GM20431 (cell line): ENCODE measurements at regions not wholly inside any gene's neighbourhood (a gene's known extent, or its start where the extent isn't known, plus 50 kb on each side); places are given as distances from the start of the nearest gene placed in this dataset.

ENCODE experiments used
- in situ Hi-C: fragments of 300-500 bp; cut with MseI, MboI; formaldehyde crosslinking; loops from one replicate; pipeline ENCODE4 v1.15.0; 2020; ENCODE audit warnings: low sequenced_read_pairs; ENCODE audit not compliant: unreplicated experiment

DNA sequence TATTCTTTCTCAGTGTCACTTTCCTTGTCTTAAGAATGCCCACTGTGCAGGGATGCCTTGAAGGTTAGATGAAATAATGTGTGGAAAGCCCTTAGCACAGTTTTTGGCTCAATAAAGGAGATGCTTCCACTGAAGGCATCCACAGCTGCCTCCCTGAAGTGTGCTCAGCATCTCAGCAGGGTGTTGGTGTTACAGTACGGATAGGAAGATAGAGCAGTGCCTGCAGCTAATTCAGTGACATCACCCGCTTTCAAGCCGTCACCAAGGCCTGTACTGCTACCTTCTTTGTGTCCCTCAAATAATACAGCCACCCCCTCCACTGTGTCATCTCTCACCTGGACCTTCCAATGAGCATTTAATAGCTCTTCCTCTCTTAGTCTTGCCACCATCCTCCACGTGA lies 59.0 kb downstream of the NDUFS5 start:
- in situ Hi-C loops: no loop called here

GRCh38 chr1:39086386-39086785 lies 60.2 kb downstream of the NDUFS5 start:
- in situ Hi-C loops: no loop called here

DNA sequence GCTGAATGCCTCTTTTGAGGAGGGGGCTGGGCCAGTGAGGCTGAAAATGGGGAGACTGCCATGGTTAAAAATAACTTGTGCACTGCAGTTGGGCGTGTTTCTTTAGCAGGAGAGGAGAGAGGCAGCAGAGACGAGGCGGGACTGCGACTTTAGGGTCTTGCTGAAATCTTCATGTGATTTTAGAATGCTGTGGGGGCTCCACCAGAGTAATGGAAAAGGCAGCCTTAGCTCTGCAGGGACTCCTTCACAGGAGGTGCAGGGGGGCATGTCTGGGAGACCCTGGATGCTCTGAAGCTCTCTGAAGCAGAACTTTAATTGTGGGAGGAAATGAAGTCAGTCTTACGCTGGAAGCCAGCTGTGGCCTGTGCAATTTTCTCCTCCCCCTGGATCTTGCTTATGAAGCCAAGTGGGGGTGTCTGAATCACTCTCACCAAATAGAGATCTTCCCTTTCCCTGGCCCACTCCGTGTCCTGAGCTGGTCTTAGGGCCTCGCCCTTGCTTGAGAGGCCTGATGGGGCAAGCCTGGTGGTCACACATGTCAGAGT lies 60.8 kb downstream of the NDUFS5 start:
- in situ Hi-C loops: no loop called here

DNA sequence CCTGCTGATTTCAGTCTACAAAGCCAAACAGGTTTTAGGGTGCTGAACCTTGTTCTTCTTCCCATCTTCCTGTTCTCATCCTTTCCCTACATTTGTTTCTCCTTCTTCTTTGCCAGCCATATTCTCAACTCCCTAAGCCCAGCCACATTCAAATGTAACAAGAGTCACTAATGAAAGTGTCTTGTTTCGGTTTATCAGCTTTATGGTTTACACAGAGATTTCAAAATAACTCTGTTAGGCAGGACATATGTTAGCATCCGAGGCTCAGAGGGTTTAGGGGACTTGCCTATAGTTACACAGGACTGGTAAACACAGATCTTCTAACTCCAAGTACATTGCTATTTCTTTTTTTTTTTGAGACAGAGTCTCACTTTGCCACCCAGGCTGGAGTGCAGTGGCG lies 61.3 kb downstream of the NDUFS5 start:
- in situ Hi-C loops: no loop called here

DNA sequence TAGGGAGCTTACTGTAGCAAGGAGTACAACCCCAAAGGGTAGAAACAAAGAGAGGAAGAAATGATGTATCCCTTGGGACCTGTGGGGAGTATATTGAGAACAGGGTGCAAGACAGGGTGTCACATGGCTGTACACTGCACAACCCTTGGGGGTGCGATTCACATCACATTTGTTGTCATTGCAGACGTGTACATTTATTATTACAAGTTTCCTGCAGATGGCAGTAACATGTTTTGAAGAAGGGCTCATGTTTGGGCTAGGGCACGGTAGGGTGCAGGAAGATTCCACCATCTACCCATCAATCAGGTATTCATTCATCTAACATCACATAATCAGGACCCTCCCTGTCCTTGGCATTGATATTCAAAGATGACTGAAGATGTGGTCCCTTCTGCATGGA lies 62.5 kb downstream of the NDUFS5 start:
- in situ Hi-C loops: no loop called here

GRCh38 chr1:39089931-39090521 lies 63.9 kb downstream of the NDUFS5 start:
- in situ Hi-C loops: no loop called here

- in situ Hi-C loops: no loop called here
Measured at GRCh38 chr1:39090757-39091380, 64.7 kb downstream of the NDUFS5 start.

DNA sequence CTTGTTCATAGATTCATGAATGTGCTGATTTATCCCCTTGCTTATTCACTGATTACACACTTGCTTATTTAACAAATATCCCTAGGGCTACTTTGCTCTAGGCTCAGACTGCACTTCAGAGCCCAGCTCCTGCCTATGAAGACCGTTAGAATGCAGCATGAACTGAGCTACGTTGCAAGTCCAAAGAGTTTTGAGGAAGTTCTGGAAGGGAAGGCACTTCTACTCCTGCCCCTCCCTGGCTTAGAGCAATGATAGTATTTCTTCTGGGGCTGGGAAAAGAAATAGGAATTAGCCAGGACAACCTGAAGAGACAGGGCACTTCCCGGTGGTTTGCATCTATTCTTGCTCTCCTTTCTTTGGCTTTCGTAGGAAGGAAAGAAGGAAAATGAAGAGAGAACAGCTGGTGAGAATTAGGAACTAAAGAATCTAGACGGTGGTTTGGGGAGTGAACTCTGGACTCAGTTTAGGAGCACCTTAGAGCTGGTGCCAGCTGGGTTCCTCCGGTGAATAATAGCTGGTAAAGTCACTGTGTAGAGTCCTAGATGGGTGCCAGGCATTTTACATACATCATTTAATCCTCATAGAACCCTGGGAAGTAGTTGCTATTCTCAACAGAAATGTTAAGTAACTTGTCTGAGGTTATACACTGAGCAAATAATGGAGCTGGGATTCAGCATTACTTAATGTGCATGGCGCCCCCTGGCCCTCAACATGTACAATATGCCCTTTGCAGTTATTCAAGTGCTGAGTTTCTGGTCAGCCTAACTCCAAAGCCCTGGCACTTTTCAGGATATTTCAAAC lies 65.9 kb downstream of the NDUFS5 start:
- in situ Hi-C loops: no loop called here

GRCh38 chr1:39094685-39095084 lies 68.5 kb downstream of the NDUFS5 start:
- in situ Hi-C loops: no loop called here

GRCh38 chr1:39098546-39099250 lies 72.5 kb downstream of the NDUFS5 start:
- in situ Hi-C loops: no loop called here

DNA sequence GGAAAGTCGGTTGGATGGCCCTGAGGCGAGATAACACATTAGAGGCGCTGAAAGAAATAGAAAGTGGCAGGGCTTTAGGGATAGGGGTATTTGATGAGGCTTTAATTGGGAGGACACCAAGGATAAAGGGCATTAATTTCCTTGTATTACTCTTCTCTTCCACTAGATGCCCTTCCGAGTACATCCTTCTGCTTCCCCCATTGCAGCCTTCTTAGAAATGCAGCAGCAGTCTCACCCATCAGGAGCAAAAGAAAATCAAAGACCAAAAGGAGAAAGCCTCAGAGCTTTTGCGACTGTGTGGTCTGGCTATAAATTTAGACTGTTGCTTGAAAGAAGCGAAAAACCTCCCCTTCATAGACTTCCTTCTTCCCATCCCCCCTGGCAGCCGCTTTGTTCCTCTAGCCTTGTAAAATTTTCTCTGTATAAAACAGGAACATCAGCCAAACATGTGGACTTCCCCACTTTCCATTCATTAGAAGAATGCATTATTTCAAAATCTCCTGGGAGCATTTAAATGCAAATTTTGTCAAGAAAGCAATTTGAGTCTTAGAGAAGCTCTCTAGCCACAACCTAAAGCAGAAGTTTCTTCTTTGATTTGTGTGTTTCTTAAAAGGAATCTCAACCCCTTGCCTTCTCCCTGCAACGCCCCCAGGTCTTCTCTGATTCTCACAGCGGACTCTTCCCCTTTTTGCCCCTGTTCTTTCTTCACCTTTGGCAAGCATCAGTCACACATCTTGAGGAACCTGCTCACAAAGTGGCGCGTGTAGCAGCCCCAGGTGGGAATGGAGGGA lies 76.6 kb downstream of the NDUFS5 start:
- in situ Hi-C loops: loop anchor here (25.0 kb wide), 1 partner anchor 160 kb away; no protein-coding TSS in a partner anchor

GRCh38 chr1:39103328-39104157 lies 77.4 kb downstream of the NDUFS5 start:
- in situ Hi-C loops: loop anchor here (25.0 kb wide), 1 partner anchor 159 kb away; no protein-coding TSS in a partner anchor

GRCh38 chr1:39104158-39105060 lies 78.3 kb downstream of the NDUFS5 start:
- in situ Hi-C loops: loop anchor here (25.0 kb wide), 1 partner anchor 158 kb away; no protein-coding TSS in a partner anchor

- in situ Hi-C loops: loop anchor here (25.0 kb wide), 1 partner anchor 157 kb away; no protein-coding TSS in a partner anchor
Measured at GRCh38 chr1:39105061-39105840, 79.1 kb downstream of the NDUFS5 start.

- in situ Hi-C loops: loop anchor here (25.0 kb wide), 1 partner anchor 156 kb away; no protein-coding TSS in a partner anchor
Measured at GRCh38 chr1:39105841-39106765, 80.0 kb downstream of the NDUFS5 start.
